Thymus (tissue), 11 donors: ENCODE measurements at regions not wholly inside any gene's neighbourhood (a gene's known extent, or its start where the extent isn't known, plus 50 kb on each side); places are given as distances from the start of the nearest gene placed in this dataset.
"Not testable (repeated sequence)": the region's sequence is repeated elsewhere in the genome, so short reads cannot be mapped to it uniquely, and the experiment has no call there.

Experiments used
- DNase-seq, 9 donors: peaks; one replicate each; pipeline ENCODE4 v3.0.0-alpha.2; 2013; ENCODE audit warnings: low spot score in 9 of 9, low read depth in 6 of 9, missing footprints in 1 of 9
- H3K27ac ChIP-seq, 2 donors: one replicate each; pipeline ENCODE4 v1.5.1; 2013; ENCODE audit warnings: control low read depth in 1 of 2, low read depth in 1 of 2, low read length in 1 of 2, mild to moderate bottlenecking in 1 of 2, moderate library complexity in 1 of 2
- H3K27me3 ChIP-seq, 2 donors: one replicate each; pipeline ENCODE4 v1.5.1; 2013; ENCODE audit warnings: low read length in 1 of 2; ENCODE audit not compliant: control insufficient read depth in 2 of 2, insufficient read depth in 1 of 2
- H3K36me3 ChIP-seq, 2 donors: one replicate each; pipeline ENCODE4 v1.5.1; 2013; ENCODE audit warnings: low read length in 1 of 2, mild to moderate bottlenecking in 1 of 2, moderate library complexity in 1 of 2; ENCODE audit not compliant: control insufficient read depth in 2 of 2, insufficient read depth in 2 of 2
- H3K4me1 ChIP-seq, 2 donors: one replicate each; pipeline ENCODE4 v1.5.1; 2013; ENCODE audit warnings: low read length in 2 of 2; ENCODE audit not compliant: control insufficient read depth in 2 of 2, insufficient read depth in 2 of 2
- H3K4me3 ChIP-seq, 2 donors: one replicate each; pipeline ENCODE4 v1.5.1; 2013; ENCODE audit warnings: low read length in 2 of 2, control low read depth in 1 of 2, mild to moderate bottlenecking in 1 of 2
- H3K9me3 ChIP-seq, 2 donors: one replicate each; pipeline ENCODE4 v1.5.1; 2013; ENCODE audit warnings: low read length in 1 of 2, mild to moderate bottlenecking in 1 of 2; ENCODE audit not compliant: control insufficient read depth in 2 of 2, insufficient read depth in 1 of 2
- WGBS: extraction: QIAGEN DNeasy Blood & Tissue Kit; methylation state at CpG from one replicate; pipeline ENCODE4 v1.1.7; 2013; 5-methylcytosine and 5-hydroxymethylcytosine counted together
- donor health status: healthy.

DNA sequence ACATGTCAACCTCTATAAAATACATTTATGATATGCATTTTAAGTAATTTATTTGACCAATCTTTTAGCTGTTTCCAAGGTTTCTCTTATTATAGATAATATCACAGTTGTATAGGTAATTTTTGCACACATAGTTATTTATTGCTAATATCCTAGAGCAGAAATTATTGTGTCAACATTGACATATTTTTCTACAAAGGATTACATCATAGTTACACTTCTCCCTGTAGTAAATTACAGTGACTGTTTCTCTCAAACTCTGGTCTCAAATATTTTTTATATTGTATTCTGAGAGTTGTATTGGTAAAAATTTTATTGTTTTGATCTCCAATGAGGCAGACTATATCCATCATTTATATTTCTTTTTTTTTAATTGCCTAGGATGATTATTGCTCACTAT lies 714.4 kb upstream of the CDH6 start:
- DNase-seq = no peak
- Histone ChIP-seq H3K4me1 (no peaks in the 10 kb centered on the region), H3K27me3 (no peaks in the 10 kb centered on the region), H3K27ac (no peak overlapping the region), H3K4me3 (no peak overlapping the region), H3K9me3 (peaks cover 2 to 8% of the 10 kb centered on the region in 2 donors), H3K36me3 (no peaks in the 10 kb centered on the region)

DNA sequence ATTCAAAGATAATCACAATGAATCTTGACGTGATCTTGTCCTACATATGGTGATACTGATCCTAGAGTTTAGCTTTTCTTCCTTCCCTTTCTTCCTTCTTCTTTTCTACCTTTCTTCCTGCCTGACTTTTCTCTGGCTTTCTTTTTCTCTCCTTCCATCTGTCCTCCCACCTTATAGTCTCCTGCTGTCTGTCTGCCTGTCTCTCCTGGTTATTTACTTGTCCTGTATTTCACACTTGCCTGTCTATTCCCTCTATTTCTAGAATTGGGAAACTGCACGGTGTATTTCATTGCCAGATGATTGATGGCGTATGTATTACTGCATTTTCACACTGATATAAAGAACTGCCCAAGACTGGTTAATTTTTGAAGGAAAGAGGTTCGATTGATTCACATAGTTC lies 718.1 kb upstream of the CDH6 start:
- H3K4me3 ChIP-seq = no peak overlapping the region
- WGBS = 74% methylated on average over 4 of the region's 4 CpGs
- DNase-seq = no peak
- H3K36me3 ChIP-seq = no peaks in the 10 kb centered on the region
- no peaks in the 10 kb centered on the region for H3K27me3 ChIP-seq
- peaks cover 2 to 8% of the 10 kb centered on the region in 2 donors for H3K9me3 ChIP-seq
- no peak overlapping the region for H3K27ac ChIP-seq
- H3K4me1 ChIP-seq = no peaks in the 10 kb centered on the region

DNA sequence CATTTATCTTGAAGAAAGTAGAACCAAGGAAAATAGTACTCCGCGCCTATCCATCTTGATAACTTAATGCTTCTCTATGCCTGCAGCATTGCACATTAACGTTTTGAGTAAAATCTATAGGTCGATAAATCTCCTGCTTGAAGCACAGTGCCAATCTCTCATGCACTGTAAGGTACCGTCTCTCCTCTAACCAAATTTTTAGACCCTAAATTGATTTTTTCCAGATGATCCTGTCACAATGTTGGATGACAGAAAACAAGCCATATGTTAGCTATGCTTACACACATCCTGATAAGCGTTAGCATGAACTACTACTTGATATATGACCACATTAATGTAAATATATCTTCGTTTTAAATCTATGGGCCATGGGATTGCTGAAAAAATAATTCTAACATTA lies 723.8 kb upstream of the CDH6 start:
- no peaks in the 10 kb centered on the region for H3K27me3 ChIP-seq
- WGBS = 92% methylated on average over 7 of the region's 7 CpGs
- DNase-seq = no peak
- H3K36me3 ChIP-seq = no peaks in the 10 kb centered on the region
- no peak overlapping the region for H3K27ac ChIP-seq
- no peaks in the 10 kb centered on the region for H3K4me1 ChIP-seq
- H3K9me3 ChIP-seq = no peaks in the 10 kb centered on the region
- H3K4me3 ChIP-seq = no peak overlapping the region

DNA sequence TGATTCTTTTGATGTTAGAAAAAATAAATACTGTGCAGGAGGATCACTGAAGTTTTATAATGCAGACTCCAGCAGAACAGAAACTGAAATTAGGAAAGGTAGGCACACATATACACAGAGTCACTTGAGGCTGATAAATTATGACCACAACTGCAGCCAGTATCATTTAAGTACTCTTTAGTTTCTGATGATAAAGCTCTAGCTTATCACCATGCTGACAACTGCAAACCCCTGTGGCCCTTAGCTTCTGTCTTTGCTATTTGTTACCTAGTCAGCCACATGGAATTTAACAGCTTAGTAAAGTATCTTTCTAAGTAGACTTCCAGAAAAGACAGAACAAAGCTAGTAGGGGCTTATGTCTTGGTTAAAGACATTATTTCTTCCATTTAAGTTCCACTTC lies 734.8 kb upstream of the CDH6 start:
- DNase-seq = no peak
- H3K36me3 ChIP-seq = no peaks in the 10 kb centered on the region
- H3K4me3 ChIP-seq = no peak overlapping the region
- H3K9me3 ChIP-seq = peaks cover 0 to 3% of the 10 kb centered on the region in 2 donors
- no peaks in the 10 kb centered on the region for H3K4me1 ChIP-seq
- no peaks in the 10 kb centered on the region for H3K27me3 ChIP-seq
- no peak overlapping the region for H3K27ac ChIP-seq

DNA sequence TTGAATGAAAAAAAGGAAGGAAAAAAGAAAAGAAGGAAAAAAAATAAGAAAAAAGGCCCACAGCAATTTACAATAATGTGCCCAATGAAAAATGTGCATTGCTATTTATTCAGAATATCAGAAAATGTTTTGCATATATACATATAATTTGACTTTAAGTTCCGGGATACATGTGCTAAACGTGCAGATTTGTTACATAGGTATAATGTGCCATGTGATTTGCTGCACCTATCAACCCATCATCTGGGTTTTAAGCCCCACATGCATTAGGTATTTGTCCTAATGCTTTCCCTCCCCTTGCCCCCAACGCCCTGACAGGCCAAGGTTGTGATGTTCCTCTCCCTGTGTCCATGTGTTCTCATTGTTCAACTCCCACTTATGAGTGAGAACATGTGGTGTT lies 738.0 kb upstream of the CDH6 start:
- not testable (repeated sequence) for H3K27me3 ChIP-seq, DNase-seq, H3K36me3 ChIP-seq, H3K27ac ChIP-seq, H3K4me3 ChIP-seq, H3K4me1 ChIP-seq, H3K9me3 ChIP-seq
- WGBS = 80% methylated on average over 3 of the region's 3 CpGs

DNA sequence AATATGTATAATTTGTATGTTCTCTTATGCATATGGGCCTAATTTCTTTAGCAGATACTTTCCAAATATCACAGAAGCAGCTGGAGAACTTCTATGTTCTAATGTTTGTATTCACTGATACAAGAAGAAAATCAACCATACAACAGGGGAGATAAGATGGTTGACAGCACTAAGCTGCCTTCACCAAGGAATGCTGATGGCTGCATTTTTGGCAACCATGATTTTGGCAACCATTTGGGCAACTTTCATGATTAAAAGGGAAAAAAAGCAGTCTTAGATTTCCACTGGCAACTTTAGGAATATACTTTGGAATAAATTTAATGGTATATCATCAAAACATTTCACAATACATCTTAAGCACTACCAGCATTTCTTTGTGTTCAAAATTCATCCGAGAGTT lies 740.3 kb upstream of the CDH6 start:
- H3K4me1 ChIP-seq = no peaks in the 10 kb centered on the region
- H3K27me3 ChIP-seq = no peaks in the 10 kb centered on the region
- H3K36me3 ChIP-seq = no peaks in the 10 kb centered on the region
- H3K4me3 ChIP-seq = no peak overlapping the region
- WGBS = 91% methylated on average over 1 of the region's 1 CpG
- H3K27ac ChIP-seq = no peak overlapping the region
- H3K9me3 ChIP-seq = peaks cover 0 to 2% of the 10 kb centered on the region in 2 donors
- DNase-seq = no peak

DNA sequence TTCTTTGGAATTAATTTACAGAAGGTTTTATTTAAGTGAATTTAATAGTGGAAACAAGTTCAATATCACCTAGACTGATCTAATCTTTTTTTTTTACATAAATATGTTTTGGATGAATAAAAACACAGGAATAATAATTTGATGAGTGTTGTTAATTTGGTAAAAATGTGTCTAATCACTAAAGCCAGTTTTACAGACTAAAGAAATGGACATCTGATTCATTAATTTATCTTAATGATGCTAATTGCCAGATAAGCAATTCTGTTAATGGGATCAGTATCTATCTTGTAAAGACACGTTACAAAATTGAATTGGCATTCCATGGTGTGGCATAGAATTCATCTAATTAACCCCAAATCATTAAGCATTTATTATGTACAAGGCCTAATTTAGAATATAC lies 743.3 kb upstream of the CDH6 start:
- peaks cover 0 to 2% of the 10 kb centered on the region in 2 donors for H3K9me3 ChIP-seq
- no peak overlapping the region for H3K27ac ChIP-seq
- 89% methylated on average over 1 of the region's 1 CpG for WGBS
- no peaks in the 10 kb centered on the region for H3K36me3 ChIP-seq
- DNase-seq = no peak
- H3K4me1 ChIP-seq = no peaks in the 10 kb centered on the region
- no peaks in the 10 kb centered on the region for H3K27me3 ChIP-seq
- H3K4me3 ChIP-seq = no peak overlapping the region

DNA sequence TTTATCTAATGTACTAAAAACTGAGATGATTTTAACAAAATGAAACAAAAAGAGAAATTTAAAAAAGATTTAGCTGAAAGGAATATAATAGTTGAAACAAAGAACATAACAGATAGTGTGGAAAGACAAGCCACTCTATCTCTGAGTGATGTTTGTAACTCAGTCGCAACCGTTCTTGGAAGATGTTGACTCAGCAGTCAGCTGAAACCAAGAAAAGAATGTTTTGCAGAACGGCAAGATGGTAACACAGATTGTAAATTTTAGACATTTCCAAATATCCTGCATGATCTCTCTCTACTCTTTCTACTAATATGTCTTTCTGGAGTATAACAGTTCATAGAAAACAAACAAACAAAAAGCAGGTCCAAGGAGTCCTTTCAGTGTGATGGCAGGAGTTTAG lies 746.1 kb upstream of the CDH6 start:
- Histone ChIP-seq H3K27me3 (no peaks in the 10 kb centered on the region), H3K36me3 (no peaks in the 10 kb centered on the region), H3K27ac (no peak overlapping the region), H3K9me3 (peaks cover 0 to 2% of the 10 kb centered on the region in 2 donors), H3K4me1 (no peaks in the 10 kb centered on the region), H3K4me3 (no peak overlapping the region)
- no peak for DNase-seq
- WGBS = 93% methylated on average over 3 of the region's 3 CpGs

DNA sequence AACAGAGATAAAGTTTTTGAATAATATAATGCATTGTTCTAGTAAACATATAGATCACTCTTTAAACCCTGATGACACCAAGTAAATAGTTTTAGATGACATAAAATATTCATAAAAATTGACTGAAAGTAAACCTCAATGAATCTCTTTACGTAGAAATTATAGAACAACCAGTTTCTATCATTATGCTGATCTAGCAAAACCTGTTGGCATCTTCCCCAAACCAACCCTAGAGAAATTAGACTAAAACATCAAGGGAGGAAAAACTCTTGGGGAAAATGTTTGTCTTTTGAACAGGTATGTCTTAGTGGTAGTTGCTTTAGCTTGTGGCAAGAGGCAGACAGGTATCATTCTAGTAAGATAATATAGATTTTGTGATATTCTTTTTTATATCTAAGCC lies 747.0 kb upstream of the CDH6 start:
- WGBS = 81% methylated on average over 1 of the region's 1 CpG
- DNase-seq = no peak

DNA sequence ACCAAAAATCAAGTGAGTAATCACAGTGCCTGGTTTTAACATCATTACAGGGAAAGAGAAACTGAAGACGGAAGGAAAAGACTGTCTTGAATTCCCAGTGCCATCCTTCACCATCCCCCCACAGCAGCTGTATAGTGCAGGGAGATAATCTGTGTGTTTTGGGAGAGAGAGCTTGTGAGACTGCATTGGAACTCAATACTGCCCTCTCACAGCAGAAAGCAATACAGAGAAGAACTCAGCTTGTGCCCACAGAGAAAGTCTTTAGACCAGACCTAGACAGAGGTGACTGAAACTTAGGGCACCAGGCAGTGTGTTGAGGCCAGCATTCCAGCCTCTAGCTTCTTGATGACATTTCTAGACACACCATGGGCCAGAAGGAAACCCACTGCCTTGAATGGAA lies 754.7 kb upstream of the CDH6 start:
- Histone ChIP-seq H3K27me3 (no peaks in the 10 kb centered on the region), H3K36me3 (no peaks in the 10 kb centered on the region), H3K4me3 (no peak overlapping the region), H3K4me1 (no peaks in the 10 kb centered on the region), H3K27ac (no peak overlapping the region), H3K9me3 (peaks cover 1 to 8% of the 10 kb centered on the region in 2 donors)
- WGBS = 88% methylated on average over 1 of the region's 1 CpG
- DNase-seq = no peak

More for the DNA sequence above, 747.0 kb upstream of the CDH6 start:
- Histone ChIP-seq H3K36me3 (no peaks in the 10 kb centered on the region), H3K4me3 (no peak overlapping the region), H3K9me3 (no peaks in the 10 kb centered on the region), H3K27ac (no peak overlapping the region), H3K4me1 (no peaks in the 10 kb centered on the region), H3K27me3 (no peaks in the 10 kb centered on the region)
